ENCODE measurements at regions not wholly inside any gene's neighbourhood (a gene's known extent, or its start where the extent isn't known, plus 50 kb on each side); places are given as distances from the start of the nearest gene placed in this dataset.

DNA sequence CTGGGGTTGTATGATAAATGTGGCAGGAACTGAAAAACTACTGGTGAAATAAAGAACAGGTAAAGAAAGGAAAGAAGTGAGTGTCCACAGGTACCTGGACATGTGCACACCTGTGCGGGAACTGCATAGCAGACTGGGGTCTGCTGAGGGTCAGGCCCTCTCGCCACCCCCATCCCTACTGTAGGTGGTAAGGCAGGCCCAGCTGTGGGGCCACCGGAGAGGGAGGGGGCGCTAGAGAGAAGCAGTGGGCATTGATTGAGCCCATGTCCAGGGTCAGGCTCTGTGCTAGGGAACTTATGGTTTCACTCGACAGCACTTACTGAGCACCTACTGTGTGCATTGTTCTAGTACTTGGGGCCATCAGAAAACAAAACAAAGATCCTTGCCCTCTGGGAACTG, 400.5 kb downstream of the MATN1 start:
- DNase-seq (ENCODE audit: low spot score in 2 of 2), result no peak
- TF ChIP-seq, protein P1, sequence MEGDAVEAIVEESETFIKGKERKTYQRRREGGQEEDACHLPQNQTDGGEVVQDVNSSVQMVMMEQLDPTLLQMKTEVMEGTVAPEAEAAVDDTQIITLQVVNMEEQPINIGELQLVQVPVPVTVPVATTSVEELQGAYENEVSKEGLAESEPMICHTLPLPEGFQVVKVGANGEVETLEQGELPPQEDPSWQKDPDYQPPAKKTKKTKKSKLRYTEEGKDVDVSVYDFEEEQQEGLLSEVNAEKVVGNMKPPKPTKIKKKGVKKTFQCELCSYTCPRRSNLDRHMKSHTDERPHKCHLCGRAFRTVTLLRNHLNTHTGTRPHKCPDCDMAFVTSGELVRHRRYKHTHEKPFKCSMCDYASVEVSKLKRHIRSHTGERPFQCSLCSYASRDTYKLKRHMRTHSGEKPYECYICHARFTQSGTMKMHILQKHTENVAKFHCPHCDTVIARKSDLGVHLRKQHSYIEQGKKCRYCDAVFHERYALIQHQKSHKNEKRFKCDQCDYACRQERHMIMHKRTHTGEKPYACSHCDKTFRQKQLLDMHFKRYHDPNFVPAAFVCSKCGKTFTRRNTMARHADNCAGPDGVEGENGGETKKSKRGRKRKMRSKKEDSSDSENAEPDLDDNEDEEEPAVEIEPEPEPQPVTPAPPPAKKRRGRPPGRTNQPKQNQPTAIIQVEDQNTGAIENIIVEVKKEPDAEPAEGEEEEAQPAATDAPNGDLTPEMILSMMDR (IDR thresholded peaks at IDR 0.05), result no peak
- TF ChIP-seq POLR2A (IDR thresholded peaks at IDR 0.05), result no peak
- TF ChIP-seq POLR2AphosphoS5 (IDR thresholded peaks at IDR 0.05), result no peak
- H3K27ac ChIP-seq, result no peak overlapping the region
- H3K27me3 ChIP-seq, result peaks cover 0 to 5% of the 10 kb centered on the region in 2 donors
- H3K4me3 ChIP-seq, result no peak overlapping the region
- H3K9me3 ChIP-seq, result no peaks in the 10 kb centered on the region
- intact Hi-C loops (cut with DNase I; ENCODE audit: low total_unique reads), result no loop called here
- H3K36me3 ChIP-seq, result no peaks in the 10 kb centered on the region
- H3K4me1 ChIP-seq, result no peaks in the 10 kb centered on the region

DNA sequence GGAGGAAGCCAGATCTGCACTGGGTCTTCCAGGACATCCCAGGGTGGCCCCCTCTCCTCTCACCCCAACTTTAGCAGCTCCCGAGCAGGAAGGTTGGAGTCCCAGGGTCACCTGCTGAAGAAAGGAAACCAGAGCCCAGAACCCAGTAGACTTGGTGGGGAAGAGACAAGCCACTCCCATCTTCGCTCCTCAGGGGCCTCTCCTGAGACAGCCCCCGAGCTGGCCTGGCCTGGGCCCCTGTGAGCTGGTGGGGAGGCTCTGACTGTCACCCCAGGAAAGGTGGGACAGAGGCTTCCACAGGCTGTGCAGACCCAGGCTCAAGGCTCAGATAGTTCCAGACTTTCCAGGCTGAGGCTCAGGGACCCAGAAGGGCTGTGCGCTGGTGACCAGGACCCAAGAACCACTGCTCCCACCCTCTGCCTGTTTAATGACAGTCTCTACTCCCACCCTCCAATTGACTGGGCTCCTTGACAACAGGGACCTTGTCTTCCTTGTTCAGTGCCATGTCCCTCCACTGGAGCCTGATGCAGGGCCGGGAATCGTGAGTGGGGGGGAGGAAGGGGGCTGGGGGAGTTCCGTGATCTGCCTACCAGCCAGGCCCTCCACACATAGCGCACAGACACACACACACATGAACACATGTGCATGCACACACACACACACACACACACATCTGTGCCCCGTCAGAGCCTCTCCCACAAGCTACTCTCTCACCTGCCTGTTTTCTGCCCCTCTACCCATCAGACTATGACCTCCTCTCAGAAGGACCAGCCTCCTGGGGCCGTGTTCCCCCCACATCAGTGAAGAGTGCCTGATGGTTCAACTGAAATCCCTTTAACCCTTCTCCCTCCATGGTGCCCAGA, 401.2 kb downstream of the MATN1 start:
- intact Hi-C loops (cut with DNase I; ENCODE audit: low total_unique reads), result no loop called here
- no peaks in the 10 kb centered on the region for H3K4me1 ChIP-seq
- H3K36me3 ChIP-seq, result no peaks in the 10 kb centered on the region
- H3K9me3 ChIP-seq, result no peaks in the 10 kb centered on the region
- no peak overlapping the region for H3K4me3 ChIP-seq
- H3K27me3 ChIP-seq, result peaks cover 0 to 5% of the 10 kb centered on the region in 2 donors
- H3K27ac ChIP-seq, result no peak overlapping the region
- no peak for DNase-seq (ENCODE audit: low spot score in 2 of 2)
- TF ChIP-seq, protein P1 (IDR thresholded peaks at IDR 0.05), result no peak
- TF ChIP-seq POLR2AphosphoS5 (IDR thresholded peaks at IDR 0.05) (no peak), POLR2A (IDR thresholded peaks at IDR 0.05) (no peak)

DNA sequence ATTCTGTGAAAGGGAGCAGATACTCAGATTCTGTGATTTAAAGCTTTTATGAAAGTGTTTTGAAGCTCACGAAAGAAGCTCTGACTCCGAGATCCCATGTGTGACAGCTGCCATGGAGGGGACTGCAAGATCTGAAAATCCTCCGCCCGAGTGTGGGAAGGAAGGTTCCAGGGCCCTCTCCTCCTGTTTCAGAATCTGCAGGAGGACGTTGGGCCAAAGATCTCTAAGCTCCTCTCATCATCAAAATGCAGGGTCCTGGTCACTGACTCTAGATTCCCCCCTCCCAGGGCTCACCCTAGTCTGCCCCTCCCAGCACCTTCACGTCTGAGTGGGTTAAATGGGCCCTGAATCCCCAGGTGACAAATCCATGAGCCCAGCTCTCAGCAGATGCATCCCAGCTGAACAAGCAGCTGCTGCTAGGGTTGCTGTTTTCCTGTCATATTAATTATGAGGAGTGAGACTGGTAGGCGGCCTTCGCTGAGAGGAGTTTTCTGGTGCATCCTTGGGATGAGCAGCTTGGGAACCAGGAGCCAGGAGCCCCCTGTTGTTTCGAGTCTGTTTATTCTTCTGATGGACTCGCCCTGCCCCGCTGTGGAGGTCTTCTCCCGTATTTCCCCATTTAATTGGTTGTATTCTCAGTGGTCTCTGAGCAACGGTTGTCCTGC, 402.0 kb downstream of the MATN1 start:
- intact Hi-C loops (cut with DNase I; ENCODE audit: low total_unique reads), result no loop called here
- H3K4me3 ChIP-seq, result no peak overlapping the region
- no peaks in the 10 kb centered on the region for H3K4me1 ChIP-seq
- no peak overlapping the region for H3K27ac ChIP-seq
- H3K9me3 ChIP-seq, result no peaks in the 10 kb centered on the region
- H3K27me3 ChIP-seq, result peaks cover 0 to 5% of the 10 kb centered on the region in 2 donors
- no peaks in the 10 kb centered on the region for H3K36me3 ChIP-seq
- TF ChIP-seq POLR2A (IDR thresholded peaks at IDR 0.05) (no peak), POLR2AphosphoS5 (IDR thresholded peaks at IDR 0.05) (no peak)
- TF ChIP-seq, protein P1 (IDR thresholded peaks at IDR 0.05), result no peak
- no peak for DNase-seq (ENCODE audit: low spot score in 2 of 2)

DNA sequence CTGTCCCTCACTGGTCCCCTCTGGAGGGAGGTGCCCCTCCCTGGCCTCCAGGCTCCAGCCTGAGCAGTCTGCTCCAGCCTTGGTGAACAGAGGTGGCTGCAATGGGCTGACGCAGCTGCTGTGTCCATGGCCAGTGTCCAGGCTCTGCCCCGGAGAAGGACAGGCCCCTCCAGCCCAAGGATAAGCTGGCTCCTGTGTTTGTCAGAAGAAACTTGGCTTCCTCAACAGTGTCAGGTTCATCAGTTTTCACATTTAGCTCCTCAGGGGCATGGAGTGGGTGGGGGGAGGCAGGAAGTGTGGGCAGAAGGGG, 402.8 kb downstream of the MATN1 start:
- H3K4me3 ChIP-seq, result no peak overlapping the region
- no peaks in the 10 kb centered on the region for H3K36me3 ChIP-seq
- H3K27me3 ChIP-seq, result peaks cover 0 to 7% of the 10 kb centered on the region in 2 donors
- no peaks in the 10 kb centered on the region for H3K4me1 ChIP-seq
- TF ChIP-seq POLR2A (IDR thresholded peaks at IDR 0.05), result no peak
- TF ChIP-seq POLR2AphosphoS5 (IDR thresholded peaks at IDR 0.05), result no peak
- TF ChIP-seq, protein P1 (IDR thresholded peaks at IDR 0.05), result no peak
- no peaks in the 10 kb centered on the region for H3K9me3 ChIP-seq
- H3K27ac ChIP-seq, result no peak overlapping the region
- DNase-seq (ENCODE audit: low spot score in 2 of 2), result no peak
- intact Hi-C loops (cut with DNase I; ENCODE audit: low total_unique reads), result no loop called here
